Nephron (organoid): ENCODE measurements at regions not wholly inside any gene's neighbourhood (a gene's known extent, or its start where the extent isn't known, plus 50 kb on each side); places are given as distances from the start of the nearest gene placed in this dataset.
"Not testable (repeated sequence)": the region's sequence is repeated elsewhere in the genome, so short reads cannot be mapped to it uniquely, and the experiment has no call there.

Source experiments
- H3K27ac Mint-ChIP-seq, 3 experiments: 2 replicates each; pipeline ENCODE4 v1.8.0; 2020; ENCODE audit warnings: mixed read lengths in 3 of 3, mild to moderate bottlenecking in 2 of 3, moderate library complexity in 1 of 3
- H3K27me3 Mint-ChIP-seq: 2 replicates; pipeline ENCODE4 v1.8.0; 2021; ENCODE audit warnings: low read depth, mild to moderate bottlenecking, moderate library complexity, mixed read lengths
- H3K36me3 Mint-ChIP-seq: 2 replicates; pipeline ENCODE4 v1.8.0; 2020; ENCODE audit warnings: low read depth, mixed read lengths
- H3K4me1 Mint-ChIP-seq: 2 replicates; pipeline ENCODE4 v1.8.0; 2020; ENCODE audit warnings: mixed read lengths
- H3K4me3 Mint-ChIP-seq, 3 experiments: 2 replicates each; pipeline ENCODE4 v1.8.0; 2020; ENCODE audit warnings: mild to moderate bottlenecking in 3 of 3, mixed read lengths in 3 of 3, moderate library complexity in 2 of 3
- H3K9me3 Mint-ChIP-seq: 2 replicates; pipeline ENCODE4 v1.8.0; 2020; ENCODE audit warnings: mixed read lengths
- TF ChIP-seq, protein P1 (sequence below), 3 experiments: fragments of 200-600 bp; sonication (generic); IDR thresholded peaks; one replicate each; pipeline ENCODE4 v1.5.0; 2021; ENCODE audit warnings: antibody characterized with exemption in 3 of 3; ENCODE audit not compliant: unreplicated experiment in 3 of 3

DNA sequence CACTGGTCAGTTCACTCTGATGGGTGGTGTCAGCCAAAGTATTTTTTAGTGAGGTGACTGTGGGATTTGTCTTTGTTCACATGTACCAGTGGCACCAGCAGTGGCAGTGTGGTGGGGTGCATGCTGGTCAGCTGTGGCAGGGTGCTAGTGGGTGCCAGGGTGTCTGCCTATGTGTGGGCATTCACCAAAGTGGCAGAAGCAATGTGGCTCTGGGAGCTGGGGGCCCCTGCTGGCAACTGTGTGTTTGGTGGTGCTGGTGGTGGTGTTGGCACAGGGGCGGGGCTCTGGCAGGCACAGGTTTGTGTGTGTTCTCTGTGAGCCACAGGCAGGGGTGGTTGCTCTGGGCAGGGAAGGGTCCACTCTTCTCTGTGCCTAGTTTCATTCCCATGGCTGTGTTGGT is 161.5 kb downstream of the CENPF start:
- TF ChIP-seq, protein P1, sequence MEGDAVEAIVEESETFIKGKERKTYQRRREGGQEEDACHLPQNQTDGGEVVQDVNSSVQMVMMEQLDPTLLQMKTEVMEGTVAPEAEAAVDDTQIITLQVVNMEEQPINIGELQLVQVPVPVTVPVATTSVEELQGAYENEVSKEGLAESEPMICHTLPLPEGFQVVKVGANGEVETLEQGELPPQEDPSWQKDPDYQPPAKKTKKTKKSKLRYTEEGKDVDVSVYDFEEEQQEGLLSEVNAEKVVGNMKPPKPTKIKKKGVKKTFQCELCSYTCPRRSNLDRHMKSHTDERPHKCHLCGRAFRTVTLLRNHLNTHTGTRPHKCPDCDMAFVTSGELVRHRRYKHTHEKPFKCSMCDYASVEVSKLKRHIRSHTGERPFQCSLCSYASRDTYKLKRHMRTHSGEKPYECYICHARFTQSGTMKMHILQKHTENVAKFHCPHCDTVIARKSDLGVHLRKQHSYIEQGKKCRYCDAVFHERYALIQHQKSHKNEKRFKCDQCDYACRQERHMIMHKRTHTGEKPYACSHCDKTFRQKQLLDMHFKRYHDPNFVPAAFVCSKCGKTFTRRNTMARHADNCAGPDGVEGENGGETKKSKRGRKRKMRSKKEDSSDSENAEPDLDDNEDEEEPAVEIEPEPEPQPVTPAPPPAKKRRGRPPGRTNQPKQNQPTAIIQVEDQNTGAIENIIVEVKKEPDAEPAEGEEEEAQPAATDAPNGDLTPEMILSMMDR (IDR thresholded peaks at IDR 0.05; ENCODE audit: unreplicated experiment in 3 of 3): no peak
- H3K4me1 Mint-ChIP-seq: no peaks in the 10 kb centered on the region
- H3K36me3 Mint-ChIP-seq: peaks cover 4% of the 10 kb centered on the region
- no peak overlapping the region for H3K27ac Mint-ChIP-seq
- H3K4me3 Mint-ChIP-seq: no peak overlapping the region
- H3K9me3 Mint-ChIP-seq: peaks cover 55% of the 10 kb centered on the region
- H3K27me3 Mint-ChIP-seq: no peaks in the 10 kb centered on the region

DNA sequence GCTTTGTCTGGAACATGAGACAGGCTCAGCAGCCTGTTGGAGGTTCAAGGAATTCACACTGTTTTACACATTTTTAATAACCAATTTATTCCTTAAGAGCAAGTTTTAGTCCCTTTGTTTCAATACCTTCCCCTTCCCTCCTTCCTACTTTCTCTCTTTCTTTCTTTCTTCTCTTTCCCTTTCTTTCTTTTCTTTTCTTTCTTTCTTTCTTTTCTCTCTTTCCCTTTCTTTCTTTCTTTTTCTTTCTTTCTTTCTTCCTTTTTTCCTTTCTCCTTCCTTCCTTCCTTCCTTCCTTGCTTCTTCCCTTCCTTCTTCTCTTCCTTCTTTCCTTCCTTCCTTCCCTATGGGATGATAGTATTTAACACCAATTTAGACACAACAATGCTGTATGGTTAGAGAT is 164.2 kb downstream of the CENPF start:
- peaks cover 31% of the 10 kb centered on the region for H3K9me3 Mint-ChIP-seq
- no peaks in the 10 kb centered on the region for H3K36me3 Mint-ChIP-seq
- no peak overlapping the region for H3K27ac Mint-ChIP-seq
- H3K4me3 Mint-ChIP-seq: no peak overlapping the region
- no peaks in the 10 kb centered on the region for H3K4me1 Mint-ChIP-seq
- H3K27me3 Mint-ChIP-seq: no peaks in the 10 kb centered on the region
- TF ChIP-seq, protein P1 (IDR thresholded peaks at IDR 0.05; ENCODE audit: unreplicated experiment in 3 of 3): no peak

GRCh38 chr1:214769666-214770065 is 166.7 kb downstream of the CENPF start:
- H3K4me3 Mint-ChIP-seq, H3K36me3 Mint-ChIP-seq, H3K27me3 Mint-ChIP-seq, H3K27ac Mint-ChIP-seq, H3K4me1 Mint-ChIP-seq, H3K9me3 Mint-ChIP-seq: not testable (repeated sequence)

DNA sequence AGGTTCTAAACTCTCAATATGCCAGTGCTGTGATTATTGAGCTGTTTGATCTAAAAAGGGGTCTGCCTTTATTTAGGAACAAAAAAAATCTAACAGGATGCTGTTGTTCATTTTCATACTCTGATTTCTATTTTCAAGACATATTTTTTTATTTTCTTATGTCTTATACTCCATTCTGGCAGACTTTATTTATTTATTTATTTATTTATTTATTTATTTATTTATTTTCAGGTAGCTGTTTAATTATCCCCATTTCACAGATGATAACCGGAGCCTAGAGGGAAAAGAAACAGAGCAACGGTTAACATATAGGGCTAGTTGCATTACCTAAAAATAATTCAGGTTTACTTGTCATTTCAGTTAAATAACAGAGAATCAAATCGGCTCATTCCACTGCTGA is 174.4 kb downstream of the CENPF start:
- no peaks in the 10 kb centered on the region for H3K9me3 Mint-ChIP-seq
- no peaks in the 10 kb centered on the region for H3K36me3 Mint-ChIP-seq
- peaks cover 1% of the 10 kb centered on the region for H3K27me3 Mint-ChIP-seq
- TF ChIP-seq, protein P1 (IDR thresholded peaks at IDR 0.05; ENCODE audit: unreplicated experiment in 3 of 3): no peak
- H3K27ac Mint-ChIP-seq: no peak overlapping the region
- no peak overlapping the region for H3K4me3 Mint-ChIP-seq
- no peaks in the 10 kb centered on the region for H3K4me1 Mint-ChIP-seq

DNA sequence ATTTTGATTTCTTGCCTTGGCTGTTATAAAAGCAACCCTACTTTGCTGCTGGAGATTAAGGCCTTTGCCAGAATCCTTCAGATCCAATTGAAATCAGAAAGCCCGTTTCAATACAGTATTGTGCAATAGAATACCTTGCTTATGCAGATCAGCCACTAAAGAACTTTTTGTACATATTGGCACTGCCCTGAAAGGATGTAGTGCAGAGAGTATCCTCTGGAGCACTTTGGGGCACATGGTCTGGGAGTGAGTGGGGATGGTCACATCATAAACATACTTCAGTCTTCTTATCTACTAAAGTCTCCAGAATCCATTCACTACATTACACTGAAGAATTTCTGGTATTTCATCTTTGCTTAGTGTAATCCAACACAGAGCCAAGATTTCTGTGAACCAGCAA is 189.0 kb downstream of the CENPF start:
- H3K27me3 Mint-ChIP-seq: no peaks in the 10 kb centered on the region
- TF ChIP-seq, protein P1 (IDR thresholded peaks at IDR 0.05; ENCODE audit: unreplicated experiment in 3 of 3): no peak
- no peaks in the 10 kb centered on the region for H3K36me3 Mint-ChIP-seq
- H3K4me3 Mint-ChIP-seq: no peak overlapping the region
- H3K9me3 Mint-ChIP-seq: peaks cover 8% of the 10 kb centered on the region
- peaks cover 13% of the 10 kb centered on the region for H3K4me1 Mint-ChIP-seq
- H3K27ac Mint-ChIP-seq: peak overlapping the region in 1 of 3 experiments; percentile 20

- Mint-ChIP-seq H3K27ac (no peak overlapping the region), H3K27me3 (no peaks in the 10 kb centered on the region), H3K9me3 (peaks cover 10% of the 10 kb centered on the region), H3K4me1 (peaks cover 13% of the 10 kb centered on the region), H3K4me3 (no peak overlapping the region), H3K36me3 (no peaks in the 10 kb centered on the region)
- TF ChIP-seq, protein P1 (IDR thresholded peaks at IDR 0.05; ENCODE audit: unreplicated experiment in 3 of 3): no peak
These were observed 189.7 kb downstream of the CENPF start for GRCh38 chr1:214792527-214793186.
